Ovary (tissue), 3 donors: ENCODE measurements at regions not wholly inside any gene's neighbourhood (a gene's known extent, or its start where the extent isn't known, plus 50 kb on each side); places are given as distances from the start of the nearest gene placed in this dataset.

Experiments used
- EP300 ChIP-seq: sonication (generic); formaldehyde crosslinking; IDR thresholded peaks from one replicate; pipeline ENCODE4 v1.6.1; 2017; ENCODE audit warnings: antibody characterized with exemption
- POLR2A ChIP-seq: fragments of 450-650 bp; IDR thresholded peaks from one replicate; pipeline ENCODE4 v1.6.1; 2017; ENCODE audit warnings: antibody characterized with exemption, mild to moderate bottlenecking, moderate library complexity
- TF ChIP-seq, protein P1 (sequence below), 3 donors: fragments of 450-650 bp in 2 of 3; fragments of 200-600 bp in 1 of 3; IDR thresholded peaks; one replicate each; pipeline versions ENCODE4 v1.5.1 to v1.8.0; 2016 to 2022; ENCODE audit warnings: antibody characterized with exemption in 3 of 3, mild to moderate bottlenecking in 1 of 3
- donor health status: DM: no; HTN: no; CAD: no.

DNA sequence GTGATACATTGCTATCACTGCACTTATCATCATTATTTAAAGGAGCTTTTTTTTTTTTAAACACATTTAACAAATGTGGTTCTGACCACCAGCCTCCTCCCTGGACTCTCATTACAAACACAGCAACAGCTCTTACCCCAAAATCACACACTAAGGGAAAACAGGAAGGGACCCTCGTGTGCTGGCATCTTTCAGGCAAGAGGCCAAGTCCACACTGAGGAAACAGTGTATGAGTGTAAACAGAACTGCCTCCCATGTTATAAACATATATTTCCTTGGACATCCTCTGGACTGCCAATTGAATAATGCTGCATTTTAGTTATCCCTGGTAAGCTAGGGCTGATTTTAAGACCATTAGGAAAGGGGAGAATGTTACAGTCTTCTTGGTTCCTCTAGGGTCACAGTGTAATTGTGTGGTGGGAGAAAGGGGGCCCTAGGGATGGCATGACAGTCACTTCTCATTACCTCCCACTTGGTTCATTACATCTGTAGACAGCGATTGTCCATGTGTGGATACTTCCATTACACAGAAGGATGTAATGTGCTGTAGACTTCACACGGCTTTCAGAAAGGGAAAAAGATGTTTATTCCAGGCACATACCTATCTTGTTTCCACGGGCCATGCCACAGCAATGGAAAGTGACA is 244.6 kb upstream of the TET2 start:
- TF ChIP-seq, protein P1, sequence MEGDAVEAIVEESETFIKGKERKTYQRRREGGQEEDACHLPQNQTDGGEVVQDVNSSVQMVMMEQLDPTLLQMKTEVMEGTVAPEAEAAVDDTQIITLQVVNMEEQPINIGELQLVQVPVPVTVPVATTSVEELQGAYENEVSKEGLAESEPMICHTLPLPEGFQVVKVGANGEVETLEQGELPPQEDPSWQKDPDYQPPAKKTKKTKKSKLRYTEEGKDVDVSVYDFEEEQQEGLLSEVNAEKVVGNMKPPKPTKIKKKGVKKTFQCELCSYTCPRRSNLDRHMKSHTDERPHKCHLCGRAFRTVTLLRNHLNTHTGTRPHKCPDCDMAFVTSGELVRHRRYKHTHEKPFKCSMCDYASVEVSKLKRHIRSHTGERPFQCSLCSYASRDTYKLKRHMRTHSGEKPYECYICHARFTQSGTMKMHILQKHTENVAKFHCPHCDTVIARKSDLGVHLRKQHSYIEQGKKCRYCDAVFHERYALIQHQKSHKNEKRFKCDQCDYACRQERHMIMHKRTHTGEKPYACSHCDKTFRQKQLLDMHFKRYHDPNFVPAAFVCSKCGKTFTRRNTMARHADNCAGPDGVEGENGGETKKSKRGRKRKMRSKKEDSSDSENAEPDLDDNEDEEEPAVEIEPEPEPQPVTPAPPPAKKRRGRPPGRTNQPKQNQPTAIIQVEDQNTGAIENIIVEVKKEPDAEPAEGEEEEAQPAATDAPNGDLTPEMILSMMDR (IDR thresholded peaks at IDR 0.05), result no peak
- TF ChIP-seq POLR2A, result no peak
- TF ChIP-seq EP300, result no peak
